Karpas-422 (cell line): ENCODE measurements at regions not wholly inside any gene's neighbourhood (a gene's known extent, or its start where the extent isn't known, plus 50 kb on each side); places are given as distances from the start of the nearest gene placed in this dataset.

Source experiments
- DNase-seq: peaks from one replicate; pipeline ENCODE4 v3.0.0-alpha.2; 2015
- H2AFZ ChIP-seq: fragments of 200-600 bp; sonication (generic); 2 replicates; pipeline ENCODE4 v1.6.1; 2014; ENCODE audit warnings: antibody characterized with exemption, low read length, mixed read lengths
- H3K27ac ChIP-seq: fragments of 200-600 bp; sonication (generic); 2 replicates; pipeline ENCODE4 v1.5.1; 2014; ENCODE audit warnings: mild to moderate bottlenecking, low read length, moderate library complexity
- H3K27me3 ChIP-seq: fragments of 200-600 bp; sonication (generic); 2 replicates; pipeline ENCODE4 v1.6.1; 2014; ENCODE audit warnings: low read length, mixed read lengths
- H3K36me3 ChIP-seq: fragments of 200-600 bp; sonication (generic); 2 replicates; pipeline ENCODE4 v1.6.1; 2014; ENCODE audit warnings: low read length, mixed read lengths; ENCODE audit not compliant: insufficient read depth
- H3K4me1 ChIP-seq: fragments of 200-600 bp; sonication (generic); 2 replicates; pipeline ENCODE4 v1.6.1; 2014; ENCODE audit warnings: mild to moderate bottlenecking, low read length, mixed read lengths
- H3K4me2 ChIP-seq: fragments of 200-600 bp; sonication (generic); 2 replicates; pipeline ENCODE4 v1.6.1; 2014; ENCODE audit warnings: low read length, low read depth, mild to moderate bottlenecking; ENCODE audit not compliant: poor library complexity, severe bottlenecking
- H3K4me3 ChIP-seq: fragments of 200-600 bp; sonication (generic); 2 replicates; pipeline ENCODE4 v1.5.1; 2014; ENCODE audit warnings: mild to moderate bottlenecking, antibody characterized with exemption, low read length, mixed read lengths
- H3K79me2 ChIP-seq: fragments of 200-600 bp; sonication (generic); 2 replicates; pipeline ENCODE4 v1.6.1; 2014; ENCODE audit warnings: mild to moderate bottlenecking, low read length, mixed read lengths
- H3K9ac ChIP-seq: fragments of 200-600 bp; sonication (generic); 2 replicates; pipeline ENCODE4 v1.6.0; 2014; ENCODE audit warnings: low read length
- H3K9me2 ChIP-seq: fragments of 200-600 bp; sonication (generic), shearing (Covaris generic); replicated peaks from 2 replicates; pipeline ENCODE4 v1.6.0; 2014; ENCODE audit warnings: mild to moderate bottlenecking, low read length, moderate library complexity; ENCODE audit not compliant: insufficient read depth
- H3K9me3 ChIP-seq: fragments of 300-700, 200-600 bp; sonication (generic); 2 replicates; pipeline ENCODE4 v1.6.1; 2014; ENCODE audit warnings: low read length, mixed read lengths
- H4K20me1 ChIP-seq: fragments of 200-600 bp; sonication (generic); 2 replicates; pipeline ENCODE4 v1.6.1; 2014; ENCODE audit warnings: mild to moderate bottlenecking, antibody characterized with exemption, low read length, low read depth; ENCODE audit not compliant: insufficient read depth

- H4K20me1 ChIP-seq, result no peaks in the 10 kb centered on the region
- no peak overlapping the region for H3K4me2 ChIP-seq
- no peaks in the 10 kb centered on the region for H3K27me3 ChIP-seq
- H3K27ac ChIP-seq, result no peak overlapping the region
- H3K4me1 ChIP-seq, result no peaks in the 10 kb centered on the region
- no peaks in the 10 kb centered on the region for H3K9me3 ChIP-seq
- no peak overlapping the region for H3K9ac ChIP-seq
- H3K79me2 ChIP-seq, result no peaks in the 10 kb centered on the region
- H3K9me2 ChIP-seq, result no peaks in the 10 kb centered on the region
- no peak for DNase-seq
- H3K36me3 ChIP-seq, result no peaks in the 10 kb centered on the region
- H2AFZ ChIP-seq, result no peak overlapping the region
- H3K4me3 ChIP-seq, result no peak overlapping the region
Observed at GRCh38 chr6:6885521-6886170, 222.1 kb upstream of the RREB1 start.

- H2AFZ ChIP-seq, result no peak overlapping the region
- no peak overlapping the region for H3K27ac ChIP-seq
- no peaks in the 10 kb centered on the region for H3K9me3 ChIP-seq
- DNase-seq, result no peak
- H3K9me2 ChIP-seq, result no peaks in the 10 kb centered on the region
- H3K27me3 ChIP-seq, result no peaks in the 10 kb centered on the region
- H4K20me1 ChIP-seq, result no peaks in the 10 kb centered on the region
- H3K9ac ChIP-seq, result no peak overlapping the region
- no peaks in the 10 kb centered on the region for H3K79me2 ChIP-seq
- no peak overlapping the region for H3K4me3 ChIP-seq
- no peaks in the 10 kb centered on the region for H3K36me3 ChIP-seq
- H3K4me2 ChIP-seq, result no peak overlapping the region
- no peaks in the 10 kb centered on the region for H3K4me1 ChIP-seq
Observed at GRCh38 chr6:6886171-6886885, 221.4 kb upstream of the RREB1 start.

GRCh38 chr6:6886886-6887285 is 220.9 kb upstream of the RREB1 start:
- Histone ChIP-seq H3K79me2 (no peaks in the 10 kb centered on the region), H4K20me1 (no peaks in the 10 kb centered on the region), H3K36me3 (no peaks in the 10 kb centered on the region), H3K9me3 (no peaks in the 10 kb centered on the region), H3K9me2 (no peaks in the 10 kb centered on the region), H2AFZ (no peak overlapping the region), H3K9ac (no peak overlapping the region), H3K27me3 (no peaks in the 10 kb centered on the region), H3K4me1 (no peaks in the 10 kb centered on the region), H3K27ac (no peak overlapping the region), H3K4me2 (no peak overlapping the region), H3K4me3 (no peak overlapping the region)
- no peak for DNase-seq

- no peak for DNase-seq
- Histone ChIP-seq H3K27ac (no peak overlapping the region), H3K79me2 (no peaks in the 10 kb centered on the region), H3K27me3 (no peaks in the 10 kb centered on the region), H4K20me1 (no peaks in the 10 kb centered on the region), H3K36me3 (no peaks in the 10 kb centered on the region), H3K4me1 (no peaks in the 10 kb centered on the region), H3K4me3 (no peak overlapping the region), H3K4me2 (no peak overlapping the region), H3K9me2 (no peaks in the 10 kb centered on the region), H3K9ac (no peak overlapping the region), H3K9me3 (no peaks in the 10 kb centered on the region), H2AFZ (no peak overlapping the region)
Observed at GRCh38 chr6:6889601-6890000, 218.2 kb upstream of the RREB1 start.

GRCh38 chr6:6890400-6890858 is 217.3 kb upstream of the RREB1 start:
- Histone ChIP-seq H3K27ac (no peak overlapping the region), H2AFZ (no peak overlapping the region), H3K4me3 (no peak overlapping the region), H3K9ac (peak overlapping the region; percentile 11; the same call in 1 of the 2 replicates), H4K20me1 (no peaks in the 10 kb centered on the region), H3K27me3 (no peaks in the 10 kb centered on the region), H3K9me3 (no peaks in the 10 kb centered on the region), H3K36me3 (no peaks in the 10 kb centered on the region), H3K4me2 (no peak overlapping the region), H3K9me2 (no peaks in the 10 kb centered on the region), H3K79me2 (no peaks in the 10 kb centered on the region), H3K4me1 (no peaks in the 10 kb centered on the region)
- no peak for DNase-seq

GRCh38 chr6:6891125-6891721 is 216.5 kb upstream of the RREB1 start:
- H3K9me3 ChIP-seq, result no peaks in the 10 kb centered on the region
- no peaks in the 10 kb centered on the region for H3K36me3 ChIP-seq
- no peak overlapping the region for H2AFZ ChIP-seq
- H3K9me2 ChIP-seq, result no peaks in the 10 kb centered on the region
- H3K4me2 ChIP-seq, result no peak overlapping the region
- H3K4me3 ChIP-seq, result no peak overlapping the region
- no peaks in the 10 kb centered on the region for H3K4me1 ChIP-seq
- no peak overlapping the region for H3K9ac ChIP-seq
- no peak for DNase-seq
- no peaks in the 10 kb centered on the region for H4K20me1 ChIP-seq
- no peaks in the 10 kb centered on the region for H3K27me3 ChIP-seq
- no peaks in the 10 kb centered on the region for H3K79me2 ChIP-seq
- H3K27ac ChIP-seq, result no peak overlapping the region

- Histone ChIP-seq H3K27ac (no peak overlapping the region), H3K9me3 (no peaks in the 10 kb centered on the region), H3K27me3 (no peaks in the 10 kb centered on the region), H3K4me1 (no peaks in the 10 kb centered on the region), H4K20me1 (no peaks in the 10 kb centered on the region), H3K79me2 (no peaks in the 10 kb centered on the region), H3K36me3 (no peaks in the 10 kb centered on the region), H3K4me2 (no peak overlapping the region), H3K9ac (no peak overlapping the region), H3K9me2 (no peaks in the 10 kb centered on the region), H2AFZ (no peak overlapping the region), H3K4me3 (no peak overlapping the region)
- DNase-seq, result no peak
Observed at GRCh38 chr6:6891949-6892461, 215.8 kb upstream of the RREB1 start.
